ENCODE measurements at regions not wholly inside any gene's neighbourhood (a gene's known extent, or its start where the extent isn't known, plus 50 kb on each side); places are given as distances from the start of the nearest gene placed in this dataset.

DNA sequence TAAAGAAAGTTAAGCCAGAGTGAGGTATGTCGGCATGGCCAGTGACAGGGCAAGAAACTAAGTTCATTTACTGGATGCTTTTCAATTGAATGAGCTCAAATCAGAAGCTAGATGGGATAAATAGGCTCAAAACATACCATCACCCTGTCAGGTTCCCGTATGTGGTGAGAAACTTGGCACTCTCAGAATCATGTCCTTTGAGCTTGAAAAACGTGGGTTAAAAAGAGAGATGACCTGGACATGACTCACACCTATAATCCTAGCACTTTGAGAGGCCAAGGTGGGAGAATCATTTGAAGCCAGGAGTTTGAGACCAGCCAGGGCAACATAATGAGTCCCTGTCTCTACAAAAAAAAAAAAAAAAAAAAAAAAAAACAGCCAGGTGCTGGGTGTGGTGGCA is 121.7 kb upstream of the RGMB start:
- no peak for TF ChIP-seq CTCF (IDR thresholded peaks at IDR 0.05 in 4 of 5, conservative IDR thresholded peaks at IDR 0.05 in 1 of 5)
- no peak for TF ChIP-seq POLR2A (IDR thresholded peaks at IDR 0.05)

Measured in gastrocnemius medialis (tissue), 4 donors.